SK-N-SH treated with all-trans-retinoic acid at 6 μM for 48 hours (cell line): ENCODE measurements at regions not wholly inside any gene's neighbourhood (a gene's known extent, or its start where the extent isn't known, plus 50 kb on each side); places are given as distances from the start of the nearest gene placed in this dataset.

Experiments
- OSR1 ChIP-seq: fragments of 250-450 bp; sonication (Bioruptor Pico); IDR thresholded peaks from 2 replicates; pipeline ENCODE4 v1.8.0; 2022; ENCODE audit warnings: moderate library complexity, mild to moderate bottlenecking, inconsistent platforms
- RARB ChIP-seq: fragments of 250-450 bp; sonication (Bioruptor Pico); IDR thresholded peaks from 2 replicates; pipeline ENCODE4 v1.8.0; 2021; ENCODE audit warnings: mild to moderate bottlenecking, moderate library complexity
- TCF4 ChIP-seq: fragments of 250-450 bp; sonication (Bioruptor Pico); IDR thresholded peaks from 2 replicates; pipeline ENCODE4 v1.8.0; 2021; ENCODE audit warnings: mild to moderate bottlenecking, moderate library complexity, borderline replicate concordance
- ZC3H10 ChIP-seq: fragments of 250-450 bp; sonication (Bioruptor Pico); IDR thresholded peaks from 2 replicates; pipeline ENCODE4 v1.5.1; 2021; ENCODE audit warnings: mild to moderate bottlenecking, moderate library complexity
- TF ChIP-seq, protein P1 (sequence below): fragments of 250-450 bp; sonication (Bioruptor Pico); IDR thresholded peaks from 2 replicates; pipeline ENCODE4 v1.5.1; 2020; ENCODE audit warnings: low read depth, mild to moderate bottlenecking, moderate library complexity

GRCh38 chr5:5957737-5958136 is 420.6 kb downstream of the MED10 start:
- TF ChIP-seq RARB (CRISPR knock-in tag) (no peak), OSR1 (no peak), TCF4 (no peak), ZC3H10 (no peak)
- TF ChIP-seq, protein P1, sequence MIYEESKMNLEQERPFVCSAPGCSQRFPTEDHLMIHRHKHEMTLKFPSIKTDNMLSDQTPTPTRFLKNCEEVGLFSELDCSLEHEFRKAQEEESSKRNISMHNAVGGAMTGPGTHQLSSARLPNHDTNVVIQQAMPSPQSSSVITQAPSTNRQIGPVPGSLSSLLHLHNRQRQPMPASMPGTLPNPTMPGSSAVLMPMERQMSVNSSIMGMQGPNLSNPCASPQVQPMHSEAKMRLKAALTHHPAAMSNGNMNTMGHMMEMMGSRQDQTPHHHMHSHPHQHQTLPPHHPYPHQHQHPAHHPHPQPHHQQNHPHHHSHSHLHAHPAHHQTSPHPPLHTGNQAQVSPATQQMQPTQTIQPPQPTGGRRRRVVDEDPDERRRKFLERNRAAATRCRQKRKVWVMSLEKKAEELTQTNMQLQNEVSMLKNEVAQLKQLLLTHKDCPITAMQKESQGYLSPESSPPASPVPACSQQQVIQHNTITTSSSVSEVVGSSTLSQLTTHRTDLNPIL (CRISPR knock-in tag), result no peak
